ENCODE measurements at regions not wholly inside any gene's neighbourhood (a gene's known extent, or its start where the extent isn't known, plus 50 kb on each side); places are given as distances from the start of the nearest gene placed in this dataset.
"Not testable (repeated sequence)": the region's sequence is repeated elsewhere in the genome, so short reads cannot be mapped to it uniquely, and the experiment has no call there.

GRCh38 chr11:96447208-96448110, 57.6 kb downstream of the JRKL start:
- DNase-seq (ENCODE audit: low spot score), result no peak

- DNase-seq (ENCODE audit: low spot score), result no peak
Observed at GRCh38 chr11:96448225-96448624, 58.4 kb downstream of the JRKL start.

GRCh38 chr11:96456111-96456510, 66.3 kb downstream of the JRKL start:
- no peak for DNase-seq (ENCODE audit: low spot score)

GRCh38 chr11:96459751-96460150, 69.9 kb downstream of the JRKL start:
- DNase-seq (ENCODE audit: low spot score), result no peak

GRCh38 chr11:96461871-96462270, 72.1 kb downstream of the JRKL start:
- DNase-seq (ENCODE audit: low spot score), result no peak

- no peak for DNase-seq (ENCODE audit: low spot score)
Observed at GRCh38 chr11:96464700-96465307, 75.0 kb downstream of the JRKL start.

- no peak for DNase-seq (ENCODE audit: low spot score)
Observed at GRCh38 chr11:96465512-96465911, 75.7 kb downstream of the JRKL start.

GRCh38 chr11:96466607-96467006, 76.8 kb downstream of the JRKL start:
- no peak for DNase-seq (ENCODE audit: low spot score)

- no peak for DNase-seq (ENCODE audit: low spot score)
Observed at GRCh38 chr11:96469776-96470175, 80.0 kb downstream of the JRKL start.

GRCh38 chr11:96470521-96470920, 80.7 kb downstream of the JRKL start:
- DNase-seq (ENCODE audit: low spot score), result no peak

- no peak for DNase-seq (ENCODE audit: low spot score)
Observed at GRCh38 chr11:96472085-96472484, 82.3 kb downstream of the JRKL start.

- DNase-seq (ENCODE audit: low spot score), result no peak
Observed at GRCh38 chr11:96474263-96474662, 84.5 kb downstream of the JRKL start.

- DNase-seq (ENCODE audit: low spot score), result no peak
Observed at GRCh38 chr11:96481204-96481603, 91.4 kb downstream of the JRKL start.

GRCh38 chr11:96481771-96482170, 92.0 kb downstream of the JRKL start:
- no peak for DNase-seq (ENCODE audit: low spot score)

- DNase-seq (ENCODE audit: low spot score), result no peak
Observed at GRCh38 chr11:96482193-96482592, 92.4 kb downstream of the JRKL start.

- no peak for DNase-seq (ENCODE audit: low spot score)
Observed at GRCh38 chr11:96483374-96483955, 93.7 kb downstream of the JRKL start.

GRCh38 chr11:96484361-96484760, 94.5 kb downstream of the JRKL start:
- DNase-seq (ENCODE audit: low spot score), result no peak

GRCh38 chr11:96486890-96487611, 97.2 kb downstream of the JRKL start:
- DNase-seq (ENCODE audit: low spot score), result no peak

GRCh38 chr11:96488911-96489310, 99.1 kb downstream of the JRKL start:
- not testable (repeated sequence) for DNase-seq (ENCODE audit: low spot score)

- no peak for DNase-seq (ENCODE audit: low spot score)
Observed at GRCh38 chr11:96500440-96500839, 110.6 kb downstream of the JRKL start.

- DNase-seq (ENCODE audit: low spot score), result no peak
Observed at GRCh38 chr11:96506041-96506440, 116.2 kb downstream of the JRKL start.

GRCh38 chr11:96506953-96507354, 117.1 kb downstream of the JRKL start:
- no peak for DNase-seq (ENCODE audit: low spot score)

GRCh38 chr11:96508861-96509260, 119.0 kb downstream of the JRKL start:
- no peak for DNase-seq (ENCODE audit: low spot score)

Data from ecto neural progenitor cell (in vitro differentiated cells).